Muscle layer of colon (tissue), 2 donors: ENCODE measurements at regions not wholly inside any gene's neighbourhood (a gene's known extent, or its start where the extent isn't known, plus 50 kb on each side); places are given as distances from the start of the nearest gene placed in this dataset.

ENCODE experiments used
- H3K27ac ChIP-seq: one replicate; pipeline ENCODE4 v1.7.0; 2013; ENCODE audit warnings: low read depth, mild to moderate bottlenecking, low read length, moderate library complexity
- H3K27me3 ChIP-seq, 2 donors: one replicate each; pipeline ENCODE4 v1.7.0; 2013; ENCODE audit warnings: low read length in 2 of 2, mild to moderate bottlenecking in 2 of 2; ENCODE audit not compliant: insufficient read depth in 2 of 2, control insufficient read depth in 1 of 2
- H3K36me3 ChIP-seq: one replicate; pipeline ENCODE4 v1.7.0; 2013; ENCODE audit warnings: mild to moderate bottlenecking, low read length; ENCODE audit not compliant: insufficient read depth
- H3K4me1 ChIP-seq: one replicate; pipeline ENCODE4 v1.7.0; 2013; ENCODE audit warnings: mild to moderate bottlenecking, low read length; ENCODE audit not compliant: insufficient read depth
- H3K4me3 ChIP-seq, 2 donors: one replicate each; pipeline ENCODE4 v1.7.0; 2013; ENCODE audit warnings: low read length in 2 of 2, low read depth in 1 of 2, mild to moderate bottlenecking in 1 of 2, moderate library complexity in 1 of 2
- H3K9ac ChIP-seq: one replicate; pipeline ENCODE4 v1.7.0; 2013; ENCODE audit warnings: low read length
- H3K9me3 ChIP-seq: one replicate; pipeline ENCODE4 v1.7.0; 2013; ENCODE audit warnings: mild to moderate bottlenecking, low read length
- donor health status: abdominal sarcoma.
- donor health status: Adenocarcinoma of cecum.

- Histone ChIP-seq H3K36me3 (no peaks in the 10 kb centered on the region), H3K27ac (no peak overlapping the region), H3K4me3 (no peak overlapping the region), H3K4me1 (peaks cover 22% of the 10 kb centered on the region), H3K9me3 (no peaks in the 10 kb centered on the region), H3K27me3 (no peaks in the 10 kb centered on the region), H3K9ac (no peak overlapping the region)
These were observed 90.6 kb upstream of the UBE2E2 start for GRCh38 chr3:23112491-23112890.

DNA sequence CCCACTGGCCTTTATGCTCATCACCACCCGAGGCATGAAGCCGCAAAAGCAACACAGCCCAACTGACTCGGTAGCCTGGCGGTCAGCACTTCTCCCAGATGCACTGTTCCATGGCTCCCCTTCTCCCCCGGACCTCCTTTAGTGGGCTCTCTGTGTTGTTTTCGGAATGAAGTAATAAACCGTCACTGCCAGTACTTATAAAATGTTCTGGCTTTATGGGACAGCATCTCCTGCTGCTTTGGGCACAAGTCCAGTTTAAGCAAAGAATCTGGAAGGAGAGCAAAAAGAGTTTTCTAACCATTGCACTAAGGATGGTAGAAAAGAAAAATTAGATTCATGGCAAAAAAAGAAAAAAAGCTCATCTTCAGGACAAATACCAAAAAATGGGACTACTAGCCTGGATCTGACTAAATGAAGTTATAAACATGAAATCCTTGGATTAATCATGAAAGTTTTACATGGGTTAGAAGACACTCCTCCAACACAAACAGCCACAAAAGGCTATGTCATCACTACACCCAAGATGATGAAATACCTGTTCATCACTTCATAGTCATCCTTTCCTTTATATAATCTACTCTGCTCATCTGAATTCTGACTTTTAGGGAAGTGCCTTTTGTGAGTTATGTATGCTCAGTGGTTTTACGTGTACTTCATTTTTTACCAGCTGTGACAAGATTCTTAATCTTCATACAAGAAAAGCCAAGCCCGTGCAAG lies 89.5 kb upstream of the UBE2E2 start:
- Histone ChIP-seq H3K9ac (no peak overlapping the region), H3K4me3 (no peak overlapping the region), H3K27me3 (no peaks in the 10 kb centered on the region), H3K27ac (no peak overlapping the region), H3K36me3 (no peaks in the 10 kb centered on the region), H3K4me1 (peaks cover 22% of the 10 kb centered on the region), H3K9me3 (no peaks in the 10 kb centered on the region)

- no peaks in the 10 kb centered on the region for H3K36me3 ChIP-seq
- H3K9me3 ChIP-seq = no peaks in the 10 kb centered on the region
- peaks cover 22% of the 10 kb centered on the region for H3K4me1 ChIP-seq
- no peaks in the 10 kb centered on the region for H3K27me3 ChIP-seq
- no peak overlapping the region for H3K9ac ChIP-seq
- no peak overlapping the region for H3K27ac ChIP-seq
- H3K4me3 ChIP-seq = no peak overlapping the region
These were observed 88.7 kb upstream of the UBE2E2 start for GRCh38 chr3:23114432-23114831.

GRCh38 chr3:23115171-23115877 lies 87.8 kb upstream of the UBE2E2 start:
- H3K27ac ChIP-seq = no peak overlapping the region
- peaks cover 22% of the 10 kb centered on the region for H3K4me1 ChIP-seq
- H3K36me3 ChIP-seq = no peaks in the 10 kb centered on the region
- H3K4me3 ChIP-seq = no peak overlapping the region
- no peaks in the 10 kb centered on the region for H3K9me3 ChIP-seq
- no peak overlapping the region for H3K9ac ChIP-seq
- no peaks in the 10 kb centered on the region for H3K27me3 ChIP-seq

DNA sequence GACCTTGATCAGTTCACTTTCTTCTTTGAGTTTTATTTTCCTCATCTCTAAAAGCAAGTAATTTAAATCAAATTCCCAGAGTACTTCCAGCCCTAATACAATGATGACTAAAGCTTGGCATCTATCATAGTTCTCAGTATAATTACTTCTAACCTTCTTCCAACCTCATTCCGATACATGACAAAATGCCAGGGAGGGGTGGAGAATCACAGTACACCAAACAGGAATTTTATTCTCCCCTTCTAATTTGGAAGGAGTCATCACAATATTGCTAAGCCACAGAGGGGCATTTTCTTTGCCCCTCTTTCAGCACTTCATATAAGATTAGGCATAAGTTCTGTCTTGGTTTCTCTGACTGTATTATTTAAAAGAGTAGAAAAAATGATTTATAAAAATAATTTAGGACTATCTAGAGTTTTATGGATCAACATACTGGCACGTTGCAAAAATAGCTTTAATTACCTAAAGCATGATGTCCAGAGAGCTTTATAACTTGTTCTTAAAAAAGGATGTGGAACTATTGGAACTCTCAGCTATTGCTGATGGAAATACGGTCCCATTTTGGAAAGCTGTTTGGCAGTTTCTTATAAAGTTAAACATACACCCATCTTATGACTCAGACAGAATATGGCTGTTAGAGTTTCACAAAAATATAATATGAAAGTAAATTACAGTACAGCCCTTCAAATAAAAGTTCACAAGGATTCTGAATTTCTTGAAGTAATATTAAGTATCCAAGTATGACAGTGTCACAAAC lies 86.9 kb upstream of the UBE2E2 start:
- H3K4me3 ChIP-seq = no peak overlapping the region
- H3K9ac ChIP-seq = no peak overlapping the region
- H3K4me1 ChIP-seq = peaks cover 22% of the 10 kb centered on the region
- H3K36me3 ChIP-seq = no peaks in the 10 kb centered on the region
- no peaks in the 10 kb centered on the region for H3K27me3 ChIP-seq
- H3K9me3 ChIP-seq = no peaks in the 10 kb centered on the region
- H3K27ac ChIP-seq = no peak overlapping the region

GRCh38 chr3:23117856-23118255 lies 85.3 kb upstream of the UBE2E2 start:
- Histone ChIP-seq H3K27ac (no peak overlapping the region), H3K36me3 (no peaks in the 10 kb centered on the region), H3K4me3 (no peak overlapping the region), H3K27me3 (no peaks in the 10 kb centered on the region), H3K9ac (no peak overlapping the region), H3K9me3 (no peaks in the 10 kb centered on the region), H3K4me1 (peaks cover 22% of the 10 kb centered on the region)

DNA sequence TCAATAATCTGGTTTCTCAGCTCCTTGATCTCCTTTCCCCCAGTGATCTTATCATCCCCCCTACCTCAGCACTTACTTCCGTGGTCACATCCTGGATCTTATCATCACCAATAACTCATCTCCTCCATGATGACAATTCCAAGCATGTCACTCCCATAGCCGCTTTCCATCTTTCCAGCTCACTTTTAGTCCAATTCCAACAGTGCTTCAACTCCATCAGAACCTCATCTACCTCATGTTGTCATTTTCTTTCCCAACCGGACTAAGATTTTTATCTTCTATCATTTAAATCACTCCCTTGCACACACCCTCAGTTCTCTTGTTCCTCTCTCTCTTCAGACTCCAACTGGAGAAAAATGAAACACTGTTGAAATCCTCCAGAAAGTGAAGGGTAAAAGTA lies 75.9 kb upstream of the UBE2E2 start:
- Histone ChIP-seq H3K27me3 (no peaks in the 10 kb centered on the region), H3K4me1 (peaks cover 3% of the 10 kb centered on the region), H3K9me3 (no peaks in the 10 kb centered on the region), H3K9ac (no peak overlapping the region), H3K36me3 (no peaks in the 10 kb centered on the region), H3K4me3 (no peak overlapping the region), H3K27ac (no peak overlapping the region)

DNA sequence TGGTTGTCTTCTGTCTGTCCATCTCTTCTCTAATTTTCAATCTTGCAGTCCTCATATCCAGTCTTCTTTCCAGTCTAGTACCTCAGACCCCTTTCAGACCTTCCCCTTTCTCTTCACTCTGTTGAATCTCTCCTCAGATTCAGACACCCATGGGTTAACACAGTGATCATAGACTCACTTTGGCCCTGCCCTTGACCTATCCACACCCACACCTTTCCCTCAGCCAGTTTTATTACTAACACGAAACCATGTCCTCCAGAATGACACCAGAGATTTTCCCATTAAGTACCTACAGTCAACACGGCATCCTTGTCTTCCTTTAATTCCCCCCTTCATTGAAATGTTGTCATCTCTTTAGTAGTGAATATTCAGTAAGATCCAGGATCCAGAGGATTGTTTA lies 74.5 kb upstream of the UBE2E2 start:
- H3K27ac ChIP-seq = no peak overlapping the region
- H3K27me3 ChIP-seq = no peaks in the 10 kb centered on the region
- no peak overlapping the region for H3K4me3 ChIP-seq
- H3K4me1 ChIP-seq = peaks cover 3% of the 10 kb centered on the region
- H3K9me3 ChIP-seq = no peaks in the 10 kb centered on the region
- H3K36me3 ChIP-seq = no peaks in the 10 kb centered on the region
- H3K9ac ChIP-seq = no peak overlapping the region

GRCh38 chr3:23129117-23129516 lies 74.0 kb upstream of the UBE2E2 start:
- Histone ChIP-seq H3K27ac (no peak overlapping the region), H3K27me3 (no peaks in the 10 kb centered on the region), H3K4me1 (peaks cover 3% of the 10 kb centered on the region), H3K9ac (no peak overlapping the region), H3K4me3 (no peak overlapping the region), H3K9me3 (no peaks in the 10 kb centered on the region), H3K36me3 (no peaks in the 10 kb centered on the region)

DNA sequence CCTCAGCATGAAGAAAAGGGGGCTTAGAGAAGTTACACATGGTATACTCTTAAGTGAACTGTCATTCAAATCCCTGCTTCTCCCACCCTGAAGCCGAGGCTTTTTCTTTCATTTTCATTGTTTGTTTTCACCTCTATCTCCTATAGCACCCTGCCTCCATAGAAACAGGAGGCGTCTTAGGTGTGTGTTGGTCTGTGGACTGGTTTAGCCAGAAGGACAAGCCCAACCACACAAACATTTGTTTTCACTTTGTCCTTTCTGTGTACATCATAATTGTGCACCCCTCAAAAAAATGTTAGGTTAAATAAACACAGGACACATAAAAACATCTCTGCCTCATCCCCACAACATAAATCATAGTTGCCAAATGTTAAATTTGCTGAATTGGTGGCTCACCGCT lies 73.3 kb upstream of the UBE2E2 start:
- no peak overlapping the region for H3K27ac ChIP-seq
- no peaks in the 10 kb centered on the region for H3K9me3 ChIP-seq
- H3K36me3 ChIP-seq = no peaks in the 10 kb centered on the region
- H3K4me3 ChIP-seq = peak overlapping the region in 1 of 2 donors; percentile 10
- peaks cover 3% of the 10 kb centered on the region for H3K4me1 ChIP-seq
- H3K27me3 ChIP-seq = no peaks in the 10 kb centered on the region
- H3K9ac ChIP-seq = no peak overlapping the region

- no peaks in the 10 kb centered on the region for H3K27me3 ChIP-seq
- peaks cover 3% of the 10 kb centered on the region for H3K4me1 ChIP-seq
- H3K36me3 ChIP-seq = no peaks in the 10 kb centered on the region
- no peak overlapping the region for H3K9ac ChIP-seq
- no peak overlapping the region for H3K4me3 ChIP-seq
- no peaks in the 10 kb centered on the region for H3K9me3 ChIP-seq
- H3K27ac ChIP-seq = no peak overlapping the region
These were observed 72.7 kb upstream of the UBE2E2 start for GRCh38 chr3:23130406-23130805.
